ENCODE measurements at regions not wholly inside any gene's neighbourhood (a gene's known extent, or its start where the extent isn't known, plus 50 kb on each side); places are given as distances from the start of the nearest gene placed in this dataset.
A peak's percentile ranks its signal among the peaks of the same experiment; 100 is the strongest.

DNA sequence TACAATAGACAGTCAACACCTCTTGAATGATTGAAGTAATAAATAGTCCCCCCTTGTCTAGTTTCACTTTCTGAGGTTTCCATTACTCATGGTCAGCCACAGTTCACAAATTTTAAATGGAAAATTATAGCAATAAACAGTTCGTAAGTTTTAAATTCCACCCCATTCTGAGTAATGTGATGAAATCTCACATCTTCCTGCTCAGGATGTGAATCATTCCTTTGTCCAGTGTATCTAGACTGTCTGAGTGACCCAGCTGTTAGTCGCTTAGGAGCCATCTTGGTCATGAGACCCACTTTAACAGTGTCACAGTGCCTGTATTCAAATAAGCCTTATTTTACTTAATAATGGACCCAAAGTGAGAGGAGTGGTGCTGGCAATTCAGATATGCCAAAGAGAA is 311.6 kb upstream of the PRR16 start:
- Histone ChIP-seq H4K91ac (ENCODE audit: insufficient read depth, low read depth, low read length) (peak overlapping the region; percentile 51; the same call in 1 of the 2 replicates), H3K4me2 (ENCODE audit: low read depth, low read length) (peak overlapping the region; percentile 91; the same call in 1 of the 2 replicates), H3K27ac (ENCODE audit: insufficient read depth, low read length) (peak overlapping the region; percentile 75), H2BK120ac (ENCODE audit: low read depth, low read length) (peak overlapping the region; percentile 100), H4K5ac (ENCODE audit: low read depth, low read length) (peak overlapping the region; percentile 7), H3K9me1 (ENCODE audit: insufficient read depth, low read length) (peaks cover 5% of the 10 kb centered on the region), H3K9ac (ENCODE audit: low read depth, low read length) (no peak overlapping the region), H3K27me3 (ENCODE audit: control insufficient read depth, insufficient read depth, low read length) (no peaks in the 10 kb centered on the region), H2AFZ (replicated peaks; ENCODE audit: low read length, poor library complexity) (no peak overlapping the region), H2BK5ac (ENCODE audit: low read depth, low read length, poor library complexity, severe bottlenecking) (peak overlapping the region; percentile 95), H2BK15ac (ENCODE audit: low read depth, low read length) (peak overlapping the region; percentile 74; the same call in 1 of the 3 replicates), H3K9me3 (ENCODE audit: control insufficient read depth, insufficient read depth, low read length) (no peaks in the 10 kb centered on the region), H2AK5ac (ENCODE audit: low read depth, low read length) (no peak overlapping the region), H3K18ac (ENCODE audit: low read depth, low read length) (peak overlapping the region; percentile 99; the same call in 1 of the 2 replicates), H3K36me3 (ENCODE audit: control insufficient read depth, insufficient read depth, low read length) (no peaks in the 10 kb centered on the region), H3K4me3 (ENCODE audit: insufficient read depth, low read depth, low read length) (no peak overlapping the region), H3K23ac (ENCODE audit: low read depth, low read length) (peak overlapping the region; percentile 61; the same call in 1 of the 2 replicates), H3K56ac (ENCODE audit: extremely low read depth, insufficient read depth, low read length) (peak overlapping the region; percentile 52; the same call in 1 of the 2 replicates), H4K8ac (ENCODE audit: low read depth in 2 of 2, low read length in 2 of 2) (peak overlapping the region; percentile 72 to 85; a peak in 3 of 4 replicates), H2BK20ac (ENCODE audit: low read depth, low read length) (peak overlapping the region; percentile 98; the same call in 1 of the 2 replicates), H2AK9ac (replicated peaks; ENCODE audit: low read depth, low read length, poor library complexity) (no peak overlapping the region), H3K14ac (replicated peaks; ENCODE audit: low read depth, low read length) (peak overlapping the region; percentile 63; the same call in 1 of the 2 replicates), H3K4ac (ENCODE audit: low read depth, low read length) (peak overlapping the region; percentile 91), H4K20me1 (ENCODE audit: insufficient read depth, low read length) (no peaks in the 10 kb centered on the region), H3K4me1 (ENCODE audit: control insufficient read depth, insufficient read depth, low read length) (peaks cover 12% of the 10 kb centered on the region), H3K79me1 (ENCODE audit: low read depth in 1 of 2, low read length in 2 of 2) (no peaks in the 10 kb centered on the region)
- peak; percentile 95 for DNase-seq
- intact Hi-C loops (cut with micrococcal nuclease), result loop anchor here (5.0 to 10.0 kb wide), 3 partner anchors 240 to 632 kb away; no protein-coding TSS in a partner anchor
- BruUV-seq (replicated peaks), result no TSS peak
- ChIA-PET CTCF (interaction anchor here (0.5 kb wide), 1 partner anchor 13 kb away, joined by 5 read pairs; no protein-coding TSS in a partner anchor), POLR2A (ENCODE audit: unreplicated experiment) (no interaction called here)
- WGBS, 2 experiments (ENCODE audit: extremely low coverage in 2 of 2, insufficient read length in 1 of 2), result no CpG with 5 or more reads among the region's 2 CpGs
- dilution Hi-C loops (cut with HindIII; ENCODE audit: low sequenced_read_pairs, unreplicated experiment), result no loop called here
- peak; percentile 89; the same call in 1 of the 2 replicates for ATAC-seq (ENCODE audit: low read depth)
- TF ChIP-seq MAZ (IDR thresholded peaks at IDR 0.05; ENCODE audit: borderline replicate concordance, low read depth, low read length) (no peak), RAD21 (IDR thresholded peaks at IDR 0.05; ENCODE audit: low read length) (no peak), NFE2L2 (IDR thresholded peaks at IDR 0.05; ENCODE audit: low read depth, low read length) (no peak), CHD1 (IDR thresholded peaks at IDR 0.05; ENCODE audit: low read depth, low read length) (no peak), POLR2A (IDR thresholded peaks at IDR 0.05; ENCODE audit: low read depth, low read length) (no peak), RFX5 (IDR thresholded peaks at IDR 0.05; ENCODE audit: low read depth, low read length) (no peak), FOS (IDR thresholded peaks at IDR 0.05; ENCODE audit: low read depth, low read length) (peak; percentile 78), MAFK (IDR thresholded peaks at IDR 0.05; ENCODE audit: low read depth, low read length) (no peak), RCOR1 (IDR thresholded peaks at IDR 0.05; ENCODE audit: insufficient replicate concordance, low read length) (no peak), MXI1 (IDR thresholded peaks at IDR 0.05; ENCODE audit: borderline replicate concordance, low read depth, low read length) (no peak), CEBPB (IDR thresholded peaks at IDR 0.05; ENCODE audit: low read depth, low read length) (peak; percentile 89), SMC3 (IDR thresholded peaks at IDR 0.05; ENCODE audit: low read depth, low read length) (no peak), BHLHE40 (IDR thresholded peaks at IDR 0.05; ENCODE audit: low read depth, low read length) (0 out of 2 replicates have a peak, but pooled peaks have one; percentile 33)
- TF ChIP-seq, protein P1, sequence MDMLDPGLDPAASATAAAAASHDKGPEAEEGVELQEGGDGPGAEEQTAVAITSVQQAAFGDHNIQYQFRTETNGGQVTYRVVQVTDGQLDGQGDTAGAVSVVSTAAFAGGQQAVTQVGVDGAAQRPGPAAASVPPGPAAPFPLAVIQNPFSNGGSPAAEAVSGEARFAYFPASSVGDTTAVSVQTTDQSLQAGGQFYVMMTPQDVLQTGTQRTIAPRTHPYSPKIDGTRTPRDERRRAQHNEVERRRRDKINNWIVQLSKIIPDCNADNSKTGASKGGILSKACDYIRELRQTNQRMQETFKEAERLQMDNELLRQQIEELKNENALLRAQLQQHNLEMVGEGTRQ (IDR thresholded peaks at IDR 0.05; ENCODE audit: low read depth, low read length), result peak; percentile 51; the same call in 1 of the 2 replicates
- TF ChIP-seq, protein P2, sequence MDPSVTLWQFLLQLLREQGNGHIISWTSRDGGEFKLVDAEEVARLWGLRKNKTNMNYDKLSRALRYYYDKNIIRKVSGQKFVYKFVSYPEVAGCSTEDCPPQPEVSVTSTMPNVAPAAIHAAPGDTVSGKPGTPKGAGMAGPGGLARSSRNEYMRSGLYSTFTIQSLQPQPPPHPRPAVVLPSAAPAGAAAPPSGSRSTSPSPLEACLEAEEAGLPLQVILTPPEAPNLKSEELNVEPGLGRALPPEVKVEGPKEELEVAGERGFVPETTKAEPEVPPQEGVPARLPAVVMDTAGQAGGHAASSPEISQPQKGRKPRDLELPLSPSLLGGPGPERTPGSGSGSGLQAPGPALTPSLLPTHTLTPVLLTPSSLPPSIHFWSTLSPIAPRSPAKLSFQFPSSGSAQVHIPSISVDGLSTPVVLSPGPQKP (IDR thresholded peaks at IDR 0.05; ENCODE audit: borderline replicate concordance, low read depth, low read length), result no peak
- TF ChIP-seq, protein P3, sequence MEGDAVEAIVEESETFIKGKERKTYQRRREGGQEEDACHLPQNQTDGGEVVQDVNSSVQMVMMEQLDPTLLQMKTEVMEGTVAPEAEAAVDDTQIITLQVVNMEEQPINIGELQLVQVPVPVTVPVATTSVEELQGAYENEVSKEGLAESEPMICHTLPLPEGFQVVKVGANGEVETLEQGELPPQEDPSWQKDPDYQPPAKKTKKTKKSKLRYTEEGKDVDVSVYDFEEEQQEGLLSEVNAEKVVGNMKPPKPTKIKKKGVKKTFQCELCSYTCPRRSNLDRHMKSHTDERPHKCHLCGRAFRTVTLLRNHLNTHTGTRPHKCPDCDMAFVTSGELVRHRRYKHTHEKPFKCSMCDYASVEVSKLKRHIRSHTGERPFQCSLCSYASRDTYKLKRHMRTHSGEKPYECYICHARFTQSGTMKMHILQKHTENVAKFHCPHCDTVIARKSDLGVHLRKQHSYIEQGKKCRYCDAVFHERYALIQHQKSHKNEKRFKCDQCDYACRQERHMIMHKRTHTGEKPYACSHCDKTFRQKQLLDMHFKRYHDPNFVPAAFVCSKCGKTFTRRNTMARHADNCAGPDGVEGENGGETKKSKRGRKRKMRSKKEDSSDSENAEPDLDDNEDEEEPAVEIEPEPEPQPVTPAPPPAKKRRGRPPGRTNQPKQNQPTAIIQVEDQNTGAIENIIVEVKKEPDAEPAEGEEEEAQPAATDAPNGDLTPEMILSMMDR (conservative IDR thresholded peaks at IDR 0.05; ENCODE audit: low read depth, low read length), result no peak
- in situ Hi-C loops (cut with MboI; ENCODE audit: low sequenced_read_pairs), result no loop called here
